Endodermal cell (in vitro differentiated cells): ENCODE measurements at regions not wholly inside any gene's neighbourhood (a gene's known extent, or its start where the extent isn't known, plus 50 kb on each side); places are given as distances from the start of the nearest gene placed in this dataset.

Experiments
- DNase-seq: peaks from one replicate; pipeline ENCODE4 v3.0.0-alpha.2; 2017
- H3K27ac ChIP-seq: 2 replicates; pipeline ENCODE4 v1.5.1; 2013; ENCODE audit warnings: mild to moderate bottlenecking, low read depth, low read length, moderate library complexity
- H3K27me3 ChIP-seq: 2 replicates; pipeline ENCODE4 v1.6.1; 2013; ENCODE audit warnings: mild to moderate bottlenecking, low read length, moderate library complexity; ENCODE audit not compliant: insufficient read depth, control insufficient read depth, poor library complexity, severe bottlenecking
- H3K36me3 ChIP-seq: 2 replicates; pipeline ENCODE4 v1.7.0; 2013; ENCODE audit warnings: mild to moderate bottlenecking, low read length, moderate library complexity; ENCODE audit not compliant: control insufficient read depth, insufficient read depth
- H3K4me1 ChIP-seq: one replicate; pipeline ENCODE4 v1.7.0; 2013; ENCODE audit warnings: low read length; ENCODE audit not compliant: control insufficient read depth, insufficient read depth
- H3K4me3 ChIP-seq: 2 replicates; pipeline ENCODE4 v1.5.1; 2013; ENCODE audit warnings: mild to moderate bottlenecking, low read length, moderate library complexity
- H3K9ac ChIP-seq: 2 replicates; pipeline ENCODE4 v1.6.1; 2013; ENCODE audit warnings: mild to moderate bottlenecking, low read length, moderate library complexity; ENCODE audit not compliant: poor library complexity, severe bottlenecking; ENCODE audit errors: extremely low read depth
- H3K9me3 ChIP-seq: 2 replicates; pipeline ENCODE4 v1.6.1; 2013; ENCODE audit warnings: mild to moderate bottlenecking, low read length, moderate library complexity; ENCODE audit not compliant: control insufficient read depth
- H3K27ac Mint-ChIP-seq: 2 replicates; pipeline ENCODE4 v1.8.0; 2020; ENCODE audit warnings: mixed read lengths
- H3K27me3 Mint-ChIP-seq: 2 replicates; pipeline ENCODE4 v1.8.0; 2021; ENCODE audit warnings: mild to moderate bottlenecking, mixed read lengths; ENCODE audit not compliant: insufficient read depth
- H3K36me3 Mint-ChIP-seq: 2 replicates; pipeline ENCODE4 v1.8.0; 2020; ENCODE audit warnings: low read depth, mixed read lengths
- H3K4me1 Mint-ChIP-seq: 2 replicates; pipeline ENCODE4 v1.8.0; 2020; ENCODE audit warnings: mixed read lengths
- H3K4me3 Mint-ChIP-seq: 2 replicates; pipeline ENCODE4 v1.8.0; 2020; ENCODE audit warnings: mild to moderate bottlenecking, moderate library complexity, mixed read lengths
- H3K9me3 Mint-ChIP-seq: 2 replicates; pipeline ENCODE4 v1.8.0; 2020; ENCODE audit warnings: mild to moderate bottlenecking, mixed read lengths
- WGBS, 2 experiments: methylation state at CpG; one replicate each; pipeline versions ENCODE4 v1.1.5 to v1.1.7; 2013; ENCODE audit warnings: missing lambda C conversion rate in 2 of 2, mixed read lengths in 1 of 2; ENCODE audit not compliant: insufficient coverage in 1 of 2, insufficient read length in 1 of 2; 5-methylcytosine and 5-hydroxymethylcytosine counted together
- TF ChIP-seq, protein P1 (sequence below): fragments of 200-600 bp; sonication (generic); conservative IDR thresholded peaks from 2 replicates; pipeline ENCODE4 v1.5.0; 2021; ENCODE audit warnings: antibody characterized with exemption, mild to moderate bottlenecking

DNA sequence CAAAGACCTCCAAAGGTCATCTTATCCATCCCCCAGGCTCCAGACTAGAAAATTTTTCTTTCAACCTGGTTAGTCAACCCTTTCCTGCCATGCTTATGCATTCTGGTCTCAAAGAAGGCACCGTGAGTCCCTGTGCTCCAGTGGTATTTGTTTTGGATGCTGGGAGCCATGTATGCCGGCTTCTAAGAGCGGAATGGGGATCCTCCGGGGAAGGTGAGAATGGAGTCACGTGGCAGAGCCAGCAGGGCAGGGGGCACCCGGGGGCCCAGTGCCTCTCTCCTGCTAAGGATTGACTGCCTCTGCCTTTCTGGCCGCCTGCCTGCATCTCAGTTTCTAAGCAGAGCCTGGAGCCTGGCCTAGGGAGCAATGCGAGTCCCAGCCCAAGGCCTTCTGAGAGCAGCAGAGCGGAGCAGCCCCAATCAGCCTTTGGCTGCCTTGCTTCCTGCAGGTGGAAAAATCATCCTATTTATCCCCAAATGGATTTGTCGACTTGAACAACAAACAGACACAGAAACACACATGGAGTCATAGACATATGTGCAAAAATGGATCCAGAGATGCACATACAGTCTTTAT lies 141.0 kb downstream of the PJA1 start:
- DNase-seq, result peak; percentile 28
- TF ChIP-seq, protein P1, sequence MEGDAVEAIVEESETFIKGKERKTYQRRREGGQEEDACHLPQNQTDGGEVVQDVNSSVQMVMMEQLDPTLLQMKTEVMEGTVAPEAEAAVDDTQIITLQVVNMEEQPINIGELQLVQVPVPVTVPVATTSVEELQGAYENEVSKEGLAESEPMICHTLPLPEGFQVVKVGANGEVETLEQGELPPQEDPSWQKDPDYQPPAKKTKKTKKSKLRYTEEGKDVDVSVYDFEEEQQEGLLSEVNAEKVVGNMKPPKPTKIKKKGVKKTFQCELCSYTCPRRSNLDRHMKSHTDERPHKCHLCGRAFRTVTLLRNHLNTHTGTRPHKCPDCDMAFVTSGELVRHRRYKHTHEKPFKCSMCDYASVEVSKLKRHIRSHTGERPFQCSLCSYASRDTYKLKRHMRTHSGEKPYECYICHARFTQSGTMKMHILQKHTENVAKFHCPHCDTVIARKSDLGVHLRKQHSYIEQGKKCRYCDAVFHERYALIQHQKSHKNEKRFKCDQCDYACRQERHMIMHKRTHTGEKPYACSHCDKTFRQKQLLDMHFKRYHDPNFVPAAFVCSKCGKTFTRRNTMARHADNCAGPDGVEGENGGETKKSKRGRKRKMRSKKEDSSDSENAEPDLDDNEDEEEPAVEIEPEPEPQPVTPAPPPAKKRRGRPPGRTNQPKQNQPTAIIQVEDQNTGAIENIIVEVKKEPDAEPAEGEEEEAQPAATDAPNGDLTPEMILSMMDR, result no peak
- no peaks in the 10 kb centered on the region for H3K27me3 Mint-ChIP-seq
- Histone ChIP-seq H3K27ac (no peak overlapping the region), H3K36me3 (no peaks in the 10 kb centered on the region), H3K4me3 (no peak overlapping the region), H3K4me1 (no peaks in the 10 kb centered on the region), H3K9ac (no peak overlapping the region), H3K9me3 (no peaks in the 10 kb centered on the region), H3K27me3 (no peaks in the 10 kb centered on the region)
- no peak overlapping the region for H3K27ac Mint-ChIP-seq
- H3K36me3 Mint-ChIP-seq, result no peaks in the 10 kb centered on the region
- H3K4me3 Mint-ChIP-seq, result no peak overlapping the region
- peaks cover 33% of the 10 kb centered on the region for H3K9me3 Mint-ChIP-seq
- no peaks in the 10 kb centered on the region for H3K4me1 Mint-ChIP-seq
- WGBS, 2 experiments, result 89% methylated on average over 10 of the region's 10 CpGs; no CpG with 5 or more reads in 1 of the 2 experiments

DNA sequence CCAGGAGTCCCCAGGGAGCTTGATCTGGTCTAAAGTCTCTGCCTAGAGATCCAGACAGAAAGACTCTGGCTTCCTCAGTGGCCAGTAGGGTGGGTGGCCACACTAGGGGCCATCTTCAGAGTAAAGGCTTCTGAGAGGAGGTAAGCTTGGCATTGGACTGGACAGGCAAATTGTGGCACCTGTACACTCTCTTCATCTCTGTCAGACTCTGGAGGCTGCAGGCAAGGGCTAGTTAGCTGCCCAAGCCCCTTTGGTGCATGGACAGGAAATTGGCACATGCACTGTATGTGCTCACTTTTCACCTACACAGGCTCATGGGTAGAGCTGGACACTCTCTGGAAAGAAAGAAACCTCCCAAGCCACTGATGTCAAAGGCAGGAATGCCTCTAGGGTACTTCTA lies 142.8 kb downstream of the PJA1 start:
- H3K27me3 Mint-ChIP-seq, result no peaks in the 10 kb centered on the region
- peaks cover 30% of the 10 kb centered on the region for H3K9me3 Mint-ChIP-seq
- no peaks in the 10 kb centered on the region for H3K4me1 ChIP-seq
- DNase-seq, result peak; percentile 13
- no peak overlapping the region for H3K4me3 ChIP-seq
- no peak overlapping the region for H3K27ac Mint-ChIP-seq
- no peak overlapping the region for H3K4me3 Mint-ChIP-seq
- no peaks in the 10 kb centered on the region for H3K9me3 ChIP-seq
- no peak overlapping the region for H3K27ac ChIP-seq
- TF ChIP-seq, protein P1, result no peak
- H3K36me3 Mint-ChIP-seq, result no peaks in the 10 kb centered on the region
- no peaks in the 10 kb centered on the region for H3K27me3 ChIP-seq
- no peaks in the 10 kb centered on the region for H3K4me1 Mint-ChIP-seq
- no peaks in the 10 kb centered on the region for H3K36me3 ChIP-seq
- no peak overlapping the region for H3K9ac ChIP-seq

DNA sequence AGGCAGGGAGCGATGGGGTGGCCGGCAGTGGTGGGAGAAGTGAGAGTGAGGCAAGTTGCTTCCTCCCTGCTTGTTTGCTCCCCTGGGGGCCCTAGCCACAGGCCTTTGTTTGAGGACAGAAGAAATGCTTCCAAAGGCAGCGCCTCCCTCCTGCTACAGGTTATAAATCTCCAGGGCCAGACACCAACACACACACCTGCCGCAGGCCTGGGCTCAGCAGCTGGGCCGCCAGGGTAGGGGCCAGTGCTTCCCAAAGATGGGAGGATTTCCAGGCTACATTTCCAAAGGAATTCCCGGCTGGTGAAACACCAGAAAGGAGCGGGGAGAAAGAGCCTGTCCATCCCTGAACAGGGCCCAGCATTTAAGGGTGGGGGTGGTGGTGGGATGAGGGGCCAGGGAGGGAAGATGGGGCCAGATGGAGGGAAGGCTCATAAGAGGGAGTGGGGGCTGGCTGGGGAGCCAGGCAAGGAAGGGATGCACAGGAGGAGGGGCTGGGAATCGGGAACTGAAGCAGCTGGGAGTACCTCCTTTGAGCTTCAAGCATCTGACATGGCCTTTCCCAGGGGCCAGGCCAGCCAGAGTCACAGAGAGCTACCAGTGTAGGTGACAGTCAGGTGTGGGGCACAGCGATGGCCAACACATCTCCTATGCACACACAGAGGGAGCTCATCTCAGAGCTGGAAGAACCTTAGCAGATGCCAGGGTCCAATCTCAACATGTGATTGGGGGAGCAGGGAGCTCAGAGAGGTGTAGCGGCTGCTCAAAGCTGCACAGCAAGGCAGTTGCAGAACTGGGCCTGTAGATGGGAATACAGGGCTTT lies 143.9 kb downstream of the PJA1 start:
- Mint-ChIP-seq H3K4me3 (no peak overlapping the region), H3K27me3 (no peaks in the 10 kb centered on the region)

More for the DNA sequence above, 143.9 kb downstream of the PJA1 start:
- H3K9me3 Mint-ChIP-seq, result peaks cover 33% of the 10 kb centered on the region
- no peaks in the 10 kb centered on the region for H3K4me1 Mint-ChIP-seq
- TF ChIP-seq, protein P1, result no peak
- Histone ChIP-seq H3K27ac (no peak overlapping the region), H3K9ac (no peak overlapping the region), H3K36me3 (no peaks in the 10 kb centered on the region), H3K4me1 (no peaks in the 10 kb centered on the region), H3K9me3 (no peaks in the 10 kb centered on the region), H3K4me3 (no peak overlapping the region), H3K27me3 (no peaks in the 10 kb centered on the region)
- 75% methylated on average over 10 of the region's 10 CpGs; no CpG with 5 or more reads in 1 of the 2 experiments for WGBS, 2 experiments
- DNase-seq, result peak; percentile 51
- no peak overlapping the region for H3K27ac Mint-ChIP-seq
- H3K36me3 Mint-ChIP-seq, result no peaks in the 10 kb centered on the region
